ENCODE measurements at regions not wholly inside any gene's neighbourhood (a gene's known extent, or its start where the extent isn't known, plus 50 kb on each side); places are given as distances from the start of the nearest gene placed in this dataset.

- TF ChIP-seq ZBTB33 (IDR thresholded peaks at IDR 0.05) = no peak
- no peak for TF ChIP-seq POLR2AphosphoS5 (IDR thresholded peaks at IDR 0.05; ENCODE audit: low read length)
- TF ChIP-seq ZZZ3 (IDR thresholded peaks at IDR 0.05; ENCODE audit: control insufficient read depth, insufficient read length, low read depth) = no peak
- TF ChIP-seq EZH2 (IDR thresholded peaks at IDR 0.05; ENCODE audit: borderline replicate concordance, control insufficient read depth, low read depth, low read length) = no peak
- TF ChIP-seq CTCF (IDR thresholded peaks at IDR 0.05 in 2 of 3, conservative IDR thresholded peaks at IDR 0.05 in 1 of 3; ENCODE audit: control insufficient read depth in 2 of 3, extremely low read depth in 1 of 3, insufficient read depth in 1 of 3, low read depth in 3 of 3, low read length in 3 of 3) = no peak
- TF ChIP-seq TAF1 (IDR thresholded peaks at IDR 0.05; ENCODE audit: borderline replicate concordance, low read depth, low read length) = no peak
- TF ChIP-seq ELK1 (IDR thresholded peaks at IDR 0.05; ENCODE audit: low read depth, low read length) = no peak
- TF ChIP-seq BACH1 (IDR thresholded peaks at IDR 0.05; ENCODE audit: borderline replicate concordance) = no peak
Measured at GRCh38 chr4:60800701-60801100, 399.4 kb upstream of the ADGRL3 start.

Measured in GM12878 (cell line).